GM18907 (cell line): ENCODE measurements at regions not wholly inside any gene's neighbourhood (a gene's known extent, or its start where the extent isn't known, plus 50 kb on each side); places are given as distances from the start of the nearest gene placed in this dataset.

Experiments
- ATAC-seq: cut with Tn5 transposase; IDR thresholded peaks from one replicate; pipeline ENCODE4 v1.9.1; 2021; ENCODE audit warnings: mild to moderate bottlenecking, moderate library complexity; ENCODE audit not compliant: unreplicated experiment

- ATAC-seq = no peak
Observed at GRCh38 chr3:118740722-118741290, 293.8 kb downstream of the IGSF11 start.

GRCh38 chr3:118742760-118743159 lies 291.9 kb downstream of the IGSF11 start:
- ATAC-seq = no peak

GRCh38 chr3:118744186-118744585 lies 290.5 kb downstream of the IGSF11 start:
- no peak for ATAC-seq

GRCh38 chr3:118754406-118755252 lies 280.0 kb downstream of the IGSF11 start:
- ATAC-seq = no peak

GRCh38 chr3:118755253-118755801 lies 279.3 kb downstream of the IGSF11 start:
- ATAC-seq = no peak

GRCh38 chr3:118760585-118761290 lies 273.9 kb downstream of the IGSF11 start:
- peak; percentile 40 for ATAC-seq

- peak; percentile 12 for ATAC-seq
Observed at GRCh38 chr3:118761291-118761606, 273.4 kb downstream of the IGSF11 start.

- no peak for ATAC-seq
Observed at GRCh38 chr3:118765636-118766305, 268.9 kb downstream of the IGSF11 start.

- ATAC-seq = no peak
Observed at GRCh38 chr3:118766306-118766669, 268.4 kb downstream of the IGSF11 start.

GRCh38 chr3:118772036-118772435 lies 262.6 kb downstream of the IGSF11 start:
- ATAC-seq = no peak

GRCh38 chr3:118772547-118773011 lies 262.1 kb downstream of the IGSF11 start:
- ATAC-seq = peak; percentile 98

GRCh38 chr3:118775021-118775420 lies 259.6 kb downstream of the IGSF11 start:
- no peak for ATAC-seq

GRCh38 chr3:118778201-118778600 lies 256.4 kb downstream of the IGSF11 start:
- ATAC-seq = no peak

- no peak for ATAC-seq
Observed at GRCh38 chr3:118781232-118781631, 253.4 kb downstream of the IGSF11 start.

- ATAC-seq = no peak
Observed at GRCh38 chr3:118781839-118782238, 252.8 kb downstream of the IGSF11 start.

- ATAC-seq = peak; percentile 99
Observed at GRCh38 chr3:118782755-118783202, 251.9 kb downstream of the IGSF11 start.

GRCh38 chr3:118785415-118785814 lies 249.2 kb downstream of the IGSF11 start:
- ATAC-seq = no peak

GRCh38 chr3:118791246-118791645 lies 243.4 kb downstream of the IGSF11 start:
- ATAC-seq = no peak

GRCh38 chr3:118792191-118792590 lies 242.5 kb downstream of the IGSF11 start:
- ATAC-seq = peak; percentile 46

GRCh38 chr3:118793176-118793575 lies 241.5 kb downstream of the IGSF11 start:
- ATAC-seq = no peak

- ATAC-seq = no peak
Observed at GRCh38 chr3:118799303-118799702, 235.3 kb downstream of the IGSF11 start.
